SK-N-MC (cell line): ENCODE measurements at regions not wholly inside any gene's neighbourhood (a gene's known extent, or its start where the extent isn't known, plus 50 kb on each side); places are given as distances from the start of the nearest gene placed in this dataset.

Source experiments
- DNase-seq: peaks from one replicate; pipeline ENCODE4 v3.0.0-alpha.2; 2011; ENCODE audit warnings: low read depth, low spot score
- H3K27ac ChIP-seq: fragments of 200-600 bp; sonication (generic); 2 replicates; pipeline ENCODE4 v1.5.1; 2016; ENCODE audit warnings: mixed run types
- H3K36me3 ChIP-seq: fragments of 200-600 bp; sonication (generic); 2 replicates; pipeline ENCODE4 v1.6.1; 2017; ENCODE audit warnings: antibody characterized with exemption, low read length, mixed read lengths; ENCODE audit not compliant: insufficient read depth
- H3K4me3 ChIP-seq: fragments of 200-600 bp; sonication (generic); 2 replicates; pipeline ENCODE4 v1.5.1; 2016
- H3K9ac ChIP-seq: fragments of 200-600 bp; sonication (generic); 2 replicates; pipeline ENCODE4 v1.8.0; 2017; ENCODE audit warnings: mixed run types, mixed read lengths; ENCODE audit not compliant: insufficient read length
- H3K9me3 ChIP-seq: fragments of 200-600 bp; sonication (generic); 2 replicates; pipeline ENCODE4 v1.6.1; 2017; ENCODE audit warnings: low read depth, mild to moderate bottlenecking, antibody characterized with exemption, low read length, moderate library complexity, mixed read lengths
- EZH2 ChIP-seq: fragments of 200-600 bp; sonication (generic); IDR thresholded peaks from one replicate; pipeline ENCODE4 v1.6.1; 2017; ENCODE audit warnings: antibody characterized with exemption
- FOXP2 ChIP-seq: optimal IDR thresholded peaks from 2 replicates; pipeline ENCODE3; 2011; ENCODE audit warnings: mild to moderate bottlenecking, moderate library complexity; ENCODE audit not compliant: insufficient read depth; ENCODE audit errors: extremely low read length, control extremely low read depth
- POLR2AphosphoS5 ChIP-seq: IDR thresholded peaks from 2 replicates; pipeline ENCODE4 v1.6.1; 2012; ENCODE audit warnings: mild to moderate bottlenecking, low read depth, low read length, borderline replicate concordance

- H3K9me3 ChIP-seq = no peaks in the 10 kb centered on the region
- no peak overlapping the region for H3K9ac ChIP-seq
- no peak overlapping the region for H3K4me3 ChIP-seq
- TF ChIP-seq EZH2 (no peak), FOXP2 (no peak), POLR2AphosphoS5 (no peak)
- no peak overlapping the region for H3K27ac ChIP-seq
- H3K36me3 ChIP-seq = no peaks in the 10 kb centered on the region
- DNase-seq = no peak
Observed at GRCh38 chrX:88424071-88424470, 323.0 kb upstream of the CPXCR1 start.

DNA sequence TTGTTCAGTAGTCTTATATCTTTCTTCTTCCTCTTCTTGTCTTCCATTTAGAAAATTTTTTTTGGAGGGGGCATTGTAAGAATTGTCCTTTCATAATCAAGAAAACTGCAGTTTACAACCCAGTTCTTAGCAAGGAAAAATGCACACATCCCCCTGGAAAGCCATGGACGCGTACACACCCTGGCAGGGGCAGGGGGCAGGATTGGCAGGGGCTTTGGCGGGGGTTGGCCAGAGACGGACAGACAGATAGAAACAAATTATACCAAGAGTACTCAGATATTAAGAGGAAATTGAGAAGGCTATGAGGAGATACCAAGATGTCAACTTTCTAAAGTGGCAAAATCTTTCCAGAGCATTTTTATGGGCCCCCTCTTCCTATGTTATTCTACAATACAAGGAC, 322.5 kb upstream of the CPXCR1 start:
- Histone ChIP-seq H3K36me3 (no peaks in the 10 kb centered on the region), H3K9me3 (no peaks in the 10 kb centered on the region), H3K4me3 (no peak overlapping the region), H3K9ac (no peak overlapping the region), H3K27ac (no peak overlapping the region)
- no peak for TF ChIP-seq POLR2AphosphoS5
- no peak for TF ChIP-seq FOXP2
- TF ChIP-seq EZH2 = no peak
- DNase-seq = no peak

DNA sequence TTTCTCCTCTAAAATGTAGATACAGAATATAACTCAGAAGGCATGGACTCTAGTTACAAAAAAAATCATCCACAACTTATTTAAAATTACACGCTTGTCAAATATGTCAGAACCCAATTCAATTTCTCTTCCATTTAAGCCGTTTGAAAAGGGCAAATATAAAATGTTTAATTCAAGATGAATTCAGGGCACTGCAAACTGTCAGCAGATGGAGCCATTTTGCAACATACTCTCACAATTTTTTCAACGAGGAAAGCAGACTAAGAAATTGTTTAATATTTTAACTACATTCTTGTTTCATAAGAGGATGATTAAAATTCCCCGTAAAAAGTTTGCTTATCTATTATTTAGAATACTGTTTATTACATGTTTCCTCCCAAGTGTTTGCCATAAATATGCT, 321.3 kb upstream of the CPXCR1 start:
- no peak for DNase-seq
- Histone ChIP-seq H3K9ac (no peak overlapping the region), H3K9me3 (no peaks in the 10 kb centered on the region), H3K27ac (no peak overlapping the region), H3K36me3 (no peaks in the 10 kb centered on the region), H3K4me3 (no peak overlapping the region)
- TF ChIP-seq FOXP2 (no peak), POLR2AphosphoS5 (no peak), EZH2 (no peak)

DNA sequence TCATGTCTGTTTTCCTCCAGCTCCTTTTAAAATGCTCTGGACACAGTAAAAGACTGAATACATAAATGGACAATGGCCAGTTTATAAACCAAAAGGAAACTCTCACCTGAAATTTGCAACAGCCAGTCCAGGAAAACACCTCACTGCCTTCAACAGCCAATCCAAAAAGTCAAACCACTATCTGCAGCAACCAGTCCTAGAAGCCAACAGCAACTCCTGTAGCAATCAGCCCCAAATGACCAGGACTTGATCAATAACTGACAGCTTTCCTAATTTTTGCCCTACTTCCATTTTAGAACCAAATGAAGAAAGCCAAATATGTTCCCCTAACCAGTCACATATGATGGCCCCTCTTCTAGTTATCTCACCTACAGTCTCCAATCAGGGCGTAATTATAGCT, 309.5 kb upstream of the CPXCR1 start:
- no peak overlapping the region for H3K4me3 ChIP-seq
- H3K9ac ChIP-seq = no peak overlapping the region
- no peak overlapping the region for H3K27ac ChIP-seq
- DNase-seq = no peak
- no peaks in the 10 kb centered on the region for H3K36me3 ChIP-seq
- no peaks in the 10 kb centered on the region for H3K9me3 ChIP-seq
- TF ChIP-seq EZH2 (no peak), FOXP2 (no peak), POLR2AphosphoS5 (no peak)

- DNase-seq = no peak
- Histone ChIP-seq H3K4me3 (no peak overlapping the region), H3K9ac (no peak overlapping the region), H3K9me3 (no peaks in the 10 kb centered on the region), H3K36me3 (no peaks in the 10 kb centered on the region), H3K27ac (no peak overlapping the region)
- no peak for TF ChIP-seq EZH2
- TF ChIP-seq POLR2AphosphoS5 = no peak
- TF ChIP-seq FOXP2 = no peak
Observed at GRCh38 chrX:88438209-88438608, 308.8 kb upstream of the CPXCR1 start.

- Histone ChIP-seq H3K9ac (no peak overlapping the region), H3K27ac (no peak overlapping the region), H3K4me3 (no peak overlapping the region), H3K36me3 (no peaks in the 10 kb centered on the region), H3K9me3 (no peaks in the 10 kb centered on the region)
- TF ChIP-seq EZH2 (no peak), FOXP2 (no peak), POLR2AphosphoS5 (no peak)
- no peak for DNase-seq
Observed at GRCh38 chrX:88439935-88440334, 307.1 kb upstream of the CPXCR1 start.
